ENCODE measurements at regions not wholly inside any gene's neighbourhood (a gene's known extent, or its start where the extent isn't known, plus 50 kb on each side); places are given as distances from the start of the nearest gene placed in this dataset.
A peak's percentile ranks its signal among the peaks of the same experiment; 100 is the strongest.
"Not testable (repeated sequence)": the region's sequence is repeated elsewhere in the genome, so short reads cannot be mapped to it uniquely, and the experiment has no call there.

DNA sequence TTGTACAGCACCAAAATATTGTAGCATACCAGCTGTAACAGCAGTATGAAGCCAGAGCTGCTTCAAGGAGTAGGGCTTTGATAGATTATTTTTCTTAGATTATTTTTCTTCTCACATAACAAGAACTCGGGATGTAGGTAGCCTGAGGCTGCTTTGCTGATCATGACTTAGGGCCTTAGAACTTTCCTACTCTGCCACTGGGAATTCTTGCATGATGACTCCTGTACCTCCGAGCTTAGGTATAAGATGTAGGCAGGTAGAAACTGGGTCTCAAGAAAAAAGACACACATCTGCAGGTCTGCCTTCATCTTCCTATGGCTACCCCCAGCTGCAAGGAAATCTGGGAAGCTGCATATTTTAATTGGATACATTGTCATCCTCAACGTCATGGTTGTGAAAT lies 115.9 kb upstream of the PNPLA4 start:
- DNase-seq (no peak), ATAC-seq (replicated peaks) (no peak)
- Mint-ChIP-seq H3K36me3 (ENCODE audit: insufficient read depth) (no peaks in the 10 kb centered on the region), H3K4me3 (no peak overlapping the region), H3K27ac (no peak overlapping the region), H3K4me1 (ENCODE audit: low read depth in 2 of 2) (peaks cover 3 to 6% of the 10 kb centered on the region in 2 donors), H3K27me3 (no peaks in the 10 kb centered on the region), H3K9me3 (no peaks in the 10 kb centered on the region)

DNA sequence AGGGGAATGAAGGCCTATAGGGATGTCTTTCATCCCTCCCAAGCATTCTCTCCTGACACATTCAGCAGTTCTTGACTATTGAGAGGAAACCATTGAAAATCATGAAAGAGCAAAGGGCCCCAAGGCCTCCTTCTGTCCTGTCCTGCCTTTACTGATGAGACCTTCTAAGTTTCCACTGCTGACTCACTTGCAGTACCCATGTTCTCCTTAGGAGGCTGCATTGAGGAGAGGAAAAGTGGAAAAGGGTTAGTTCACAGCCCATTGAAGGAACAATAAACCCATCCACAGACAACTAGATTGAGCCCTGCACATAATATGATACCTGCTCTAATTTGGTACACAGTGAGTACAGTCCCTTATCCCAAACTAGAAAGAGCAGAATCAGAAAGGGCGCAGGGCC lies 115.1 kb upstream of the PNPLA4 start:
- H3K4me3 Mint-ChIP-seq = no peak overlapping the region
- DNase-seq (no peak), ATAC-seq (replicated peaks) (no peak)
- H3K27ac Mint-ChIP-seq = no peak overlapping the region
- peaks cover 9 to 14% of the 10 kb centered on the region in 2 donors for H3K4me1 Mint-ChIP-seq (ENCODE audit: low read depth in 2 of 2)
- H3K9me3 Mint-ChIP-seq = no peaks in the 10 kb centered on the region
- no peaks in the 10 kb centered on the region for H3K36me3 Mint-ChIP-seq (ENCODE audit: insufficient read depth)
- H3K27me3 Mint-ChIP-seq = no peaks in the 10 kb centered on the region

DNA sequence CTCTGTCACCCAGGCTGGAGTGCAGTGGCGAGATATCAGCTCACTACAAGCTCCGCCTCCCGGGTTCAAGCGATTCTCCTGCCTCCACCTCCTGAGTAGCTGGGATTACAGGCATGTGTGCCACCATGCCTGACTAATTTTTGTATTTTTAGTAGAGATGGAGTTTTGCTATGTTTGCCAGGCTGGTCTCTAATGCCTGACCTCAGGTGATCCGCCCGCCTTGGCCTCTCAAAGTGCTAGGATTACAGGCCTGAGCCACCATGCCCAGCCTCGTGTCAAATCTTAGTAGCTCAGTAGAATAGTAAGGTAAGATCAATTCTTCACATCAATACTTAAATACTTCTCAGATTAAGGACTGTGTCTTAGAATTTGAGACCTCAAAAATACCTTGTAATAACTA lies 112.5 kb upstream of the PNPLA4 start:
- ATAC-seq (replicated peaks); H3K9me3 Mint-ChIP-seq; H3K36me3 Mint-ChIP-seq (ENCODE audit: insufficient read depth); H3K4me3 Mint-ChIP-seq; DNase-seq; H3K27ac Mint-ChIP-seq; H3K27me3 Mint-ChIP-seq: not testable (repeated sequence)
- H3K4me1 Mint-ChIP-seq (ENCODE audit: low read depth in 2 of 2) = peaks cover 9 to 14% of the 10 kb centered on the region in 2 donors

DNA sequence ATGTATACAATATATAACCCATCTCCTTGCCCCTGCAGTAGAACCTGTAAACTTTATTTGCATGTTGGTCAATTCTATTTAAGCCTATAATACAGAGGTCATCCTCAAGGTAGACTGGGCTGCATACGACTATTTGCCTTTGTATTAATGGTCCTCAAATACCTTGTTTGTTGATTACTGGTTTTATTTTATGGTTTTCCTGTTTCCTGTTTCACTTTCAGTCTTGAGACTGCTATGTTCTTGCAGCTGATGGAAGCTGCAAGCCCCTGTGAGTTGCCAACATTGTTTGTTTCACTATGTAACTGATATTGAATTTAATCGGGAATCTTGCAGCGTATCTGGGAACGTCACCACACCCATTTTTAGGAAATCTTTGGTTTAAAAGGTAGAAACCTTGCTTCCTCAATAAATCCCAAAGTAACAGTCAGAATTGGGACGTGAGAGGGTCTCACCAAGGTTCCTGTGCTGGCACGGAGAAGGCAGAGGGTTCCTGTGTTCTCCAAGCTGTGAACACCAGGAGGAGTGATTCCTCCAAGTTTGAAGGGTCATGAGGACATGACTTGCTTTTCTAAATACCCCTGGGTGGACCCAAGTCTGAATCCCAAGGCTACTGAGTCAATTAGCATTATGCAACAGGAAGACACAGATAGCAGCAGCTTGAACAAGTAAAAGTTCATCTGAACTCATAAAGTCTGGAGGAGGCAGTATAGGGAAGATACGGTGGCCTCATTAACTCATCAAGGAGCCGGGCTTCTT lies 110.6 kb upstream of the PNPLA4 start:
- DNase-seq = no peak
- peak; percentile 51 for ATAC-seq (replicated peaks)
- Mint-ChIP-seq H3K27me3 (peaks cover 0 to 3% of the 10 kb centered on the region in 2 donors), H3K27ac (peak overlapping the region; percentile 87 to 89), H3K4me3 (peak overlapping the region; percentile 73 to 81), H3K9me3 (no peaks in the 10 kb centered on the region), H3K4me1 (ENCODE audit: low read depth in 2 of 2) (peaks cover 9 to 14% of the 10 kb centered on the region in 2 donors), H3K36me3 (ENCODE audit: insufficient read depth) (no peaks in the 10 kb centered on the region)

DNA sequence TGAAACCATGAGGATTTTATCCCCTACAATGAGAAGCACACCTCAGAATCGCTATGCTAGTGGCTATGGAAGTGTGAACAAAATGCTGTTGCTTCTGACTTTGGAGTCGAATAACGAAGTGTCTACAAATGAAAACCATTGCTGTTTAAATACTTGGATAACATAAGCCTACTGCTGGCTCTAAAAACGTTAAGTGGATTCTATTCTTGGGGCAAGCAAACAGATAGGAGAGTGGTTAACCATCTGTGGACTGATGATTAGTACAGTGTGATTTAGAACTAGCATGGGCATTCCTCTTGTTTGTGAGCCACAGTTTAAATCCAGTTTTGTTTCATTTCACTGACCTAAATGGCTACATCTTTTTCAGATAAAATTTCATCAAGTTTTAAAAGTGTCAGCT lies 109.7 kb upstream of the PNPLA4 start:
- Mint-ChIP-seq H3K9me3 (no peaks in the 10 kb centered on the region), H3K36me3 (ENCODE audit: insufficient read depth) (no peaks in the 10 kb centered on the region), H3K4me1 (ENCODE audit: low read depth in 2 of 2) (peaks cover 9 to 14% of the 10 kb centered on the region in 2 donors), H3K4me3 (peak overlapping the region; percentile 73 to 81), H3K27ac (peak overlapping the region; percentile 87 to 89), H3K27me3 (peaks cover 0 to 6% of the 10 kb centered on the region in 2 donors)
- DNase-seq = no peak
- no peak for ATAC-seq (replicated peaks)

DNA sequence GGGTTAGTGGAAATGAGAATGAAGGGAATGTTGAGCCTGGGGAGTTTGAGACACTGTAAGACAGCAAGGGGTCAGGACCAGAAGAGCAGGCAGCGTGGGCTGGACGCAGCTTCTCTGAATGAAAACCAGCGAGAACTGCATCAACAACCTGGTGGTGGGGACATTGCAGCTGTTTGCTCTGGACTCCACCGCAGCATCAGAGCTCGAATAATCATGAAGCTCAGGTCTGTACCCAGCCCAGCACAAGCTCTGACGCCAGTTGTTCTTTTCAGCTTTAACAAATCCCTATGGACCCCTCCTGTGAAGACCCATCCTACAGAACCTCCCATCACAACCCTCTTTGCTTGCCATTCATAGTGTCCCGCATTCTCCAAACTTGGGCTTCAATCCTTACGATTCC lies 106.8 kb upstream of the PNPLA4 start:
- Mint-ChIP-seq H3K36me3 (ENCODE audit: insufficient read depth) (no peaks in the 10 kb centered on the region), H3K4me3 (no peak overlapping the region), H3K27ac (no peak overlapping the region), H3K27me3 (peaks cover 0 to 6% of the 10 kb centered on the region in 2 donors), H3K9me3 (no peaks in the 10 kb centered on the region), H3K4me1 (ENCODE audit: low read depth in 2 of 2) (peaks cover 9 to 14% of the 10 kb centered on the region in 2 donors)
- no peak for ATAC-seq (replicated peaks)
- DNase-seq = no peak

DNA sequence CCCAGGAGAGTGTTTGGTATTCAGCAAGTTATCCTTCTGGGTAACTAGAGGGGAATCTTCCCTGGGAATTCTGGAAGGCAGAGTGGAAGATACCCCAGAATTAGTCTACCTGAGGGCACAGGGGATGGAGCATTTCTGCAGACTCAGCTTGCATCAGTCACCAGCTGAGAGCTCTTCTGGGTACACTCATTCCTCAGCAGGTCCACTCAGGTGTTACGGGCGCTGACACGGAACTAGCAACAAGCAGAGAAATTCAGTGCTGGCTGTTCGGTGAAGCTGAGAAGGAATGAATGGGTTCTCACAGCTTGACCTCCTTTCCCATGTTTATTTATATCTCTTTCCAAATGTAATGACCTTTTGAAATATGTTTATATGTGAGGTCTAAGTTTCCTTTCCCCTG lies 106.0 kb upstream of the PNPLA4 start:
- no peaks in the 10 kb centered on the region for H3K36me3 Mint-ChIP-seq (ENCODE audit: insufficient read depth)
- H3K4me3 Mint-ChIP-seq = no peak overlapping the region
- no peak for DNase-seq
- no peak for ATAC-seq (replicated peaks)
- peaks cover 7 to 8% of the 10 kb centered on the region in 2 donors for H3K4me1 Mint-ChIP-seq (ENCODE audit: low read depth in 2 of 2)
- H3K27ac Mint-ChIP-seq = no peak overlapping the region
- peaks cover 0 to 6% of the 10 kb centered on the region in 2 donors for H3K27me3 Mint-ChIP-seq
- no peaks in the 10 kb centered on the region for H3K9me3 Mint-ChIP-seq

DNA sequence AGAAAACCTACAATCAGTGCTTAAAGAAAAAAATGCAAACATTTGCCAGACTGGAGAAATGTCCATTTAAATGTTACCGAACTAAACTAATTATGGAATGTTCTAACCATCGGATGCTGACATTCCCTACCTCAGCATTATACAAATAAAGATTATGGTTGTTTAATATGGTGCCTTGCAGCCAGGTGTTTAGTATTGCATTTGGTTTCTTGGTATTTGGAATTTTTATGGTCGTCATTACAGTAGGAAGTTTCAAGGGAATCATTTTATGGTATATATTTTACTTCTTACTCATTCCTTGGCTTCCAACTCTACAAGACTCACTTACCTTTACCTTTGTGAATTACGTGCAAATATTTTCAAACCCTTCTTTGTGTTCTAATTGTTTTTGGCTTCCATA lies 103.1 kb upstream of the PNPLA4 start:
- Mint-ChIP-seq H3K4me3 (no peak overlapping the region), H3K9me3 (no peaks in the 10 kb centered on the region), H3K36me3 (ENCODE audit: insufficient read depth) (peaks cover 3% of the 10 kb centered on the region), H3K27ac (no peak overlapping the region), H3K27me3 (peaks cover 0 to 6% of the 10 kb centered on the region in 2 donors), H3K4me1 (ENCODE audit: low read depth in 2 of 2) (no peaks in the 10 kb centered on the region)
- DNase-seq (no peak), ATAC-seq (replicated peaks) (no peak)

DNA sequence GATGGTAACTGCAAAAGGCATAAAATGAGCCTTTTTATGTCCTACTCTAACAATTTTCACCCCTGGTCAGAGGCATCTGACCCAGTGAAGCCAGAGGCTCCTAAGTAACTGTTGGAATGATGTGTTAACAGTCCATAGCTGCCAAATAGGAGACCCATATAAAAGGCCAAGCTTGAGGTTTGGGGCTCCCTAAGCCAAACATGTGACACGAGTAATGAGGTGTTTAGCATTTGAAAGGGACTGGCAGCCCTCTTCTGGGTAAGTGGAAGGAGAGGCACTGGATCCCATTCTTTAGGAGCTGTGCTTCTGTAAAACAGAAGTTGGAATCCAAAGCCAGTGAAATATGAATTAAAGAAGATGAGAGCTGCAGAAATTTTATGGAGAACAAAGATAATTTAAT lies 100.6 kb upstream of the PNPLA4 start:
- peaks cover 0 to 10% of the 10 kb centered on the region in 2 donors for H3K27me3 Mint-ChIP-seq
- no peak for DNase-seq
- peaks cover 3% of the 10 kb centered on the region for H3K36me3 Mint-ChIP-seq (ENCODE audit: insufficient read depth)
- no peaks in the 10 kb centered on the region for H3K4me1 Mint-ChIP-seq (ENCODE audit: low read depth in 2 of 2)
- no peak overlapping the region for H3K4me3 Mint-ChIP-seq
- peaks cover 0 to 2% of the 10 kb centered on the region in 2 donors for H3K9me3 Mint-ChIP-seq
- ATAC-seq (replicated peaks) = no peak
- H3K27ac Mint-ChIP-seq = no peak overlapping the region

DNA sequence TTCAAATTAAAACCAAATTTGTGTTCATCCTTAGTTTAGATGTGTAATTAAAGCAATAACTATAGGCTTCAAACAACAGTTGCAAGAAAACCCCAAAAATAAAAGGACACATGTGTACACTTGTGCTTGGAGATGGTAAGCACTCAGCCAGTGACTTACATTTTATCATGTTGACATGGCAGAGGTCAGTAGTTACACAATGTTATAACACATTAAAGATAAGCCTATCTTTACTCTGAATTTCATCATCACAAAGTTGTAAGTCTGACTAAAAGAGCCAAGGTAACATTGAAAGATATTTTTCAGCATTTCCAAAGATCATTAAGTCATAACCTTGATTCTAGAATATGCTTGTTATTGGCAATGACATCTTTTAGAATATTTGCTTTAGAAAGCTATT lies 98.5 kb upstream of the PNPLA4 start:
- H3K4me1 Mint-ChIP-seq (ENCODE audit: low read depth in 2 of 2) = no peaks in the 10 kb centered on the region
- H3K9me3 Mint-ChIP-seq = peaks cover 0 to 2% of the 10 kb centered on the region in 2 donors
- no peak for DNase-seq
- peaks cover 0 to 6% of the 10 kb centered on the region in 2 donors for H3K27me3 Mint-ChIP-seq
- H3K27ac Mint-ChIP-seq = no peak overlapping the region
- H3K4me3 Mint-ChIP-seq = no peak overlapping the region
- H3K36me3 Mint-ChIP-seq (ENCODE audit: insufficient read depth) = peaks cover 3% of the 10 kb centered on the region
- no peak for ATAC-seq (replicated peaks)

DNA sequence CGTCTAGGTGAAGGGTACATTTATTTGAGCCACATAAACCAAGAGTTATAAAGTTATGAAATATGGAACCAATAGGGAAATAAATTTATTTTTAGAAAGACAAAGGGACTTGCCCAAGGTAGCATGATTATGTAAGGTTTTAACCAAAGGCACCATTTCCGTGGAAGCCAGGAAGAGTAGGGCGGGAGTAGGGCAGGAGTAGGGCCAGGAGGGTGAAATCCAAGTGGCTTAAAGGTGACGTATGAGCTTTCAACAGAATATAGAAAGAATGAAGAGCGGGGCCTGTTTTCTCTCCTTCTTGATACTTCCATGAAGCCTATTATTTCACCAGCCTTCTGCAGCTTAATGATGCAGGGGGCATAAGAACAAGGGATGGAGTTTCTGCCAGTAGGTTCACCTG lies 91.7 kb upstream of the PNPLA4 start:
- no peaks in the 10 kb centered on the region for H3K4me1 Mint-ChIP-seq (ENCODE audit: low read depth in 2 of 2)
- H3K36me3 Mint-ChIP-seq (ENCODE audit: insufficient read depth) = no peaks in the 10 kb centered on the region
- H3K27me3 Mint-ChIP-seq = peaks cover 0 to 4% of the 10 kb centered on the region in 2 donors
- peaks cover 0 to 2% of the 10 kb centered on the region in 2 donors for H3K9me3 Mint-ChIP-seq
- H3K27ac Mint-ChIP-seq = no peak overlapping the region
- no peak overlapping the region for H3K4me3 Mint-ChIP-seq
- DNase-seq (no peak), ATAC-seq (replicated peaks) (no peak)

DNA sequence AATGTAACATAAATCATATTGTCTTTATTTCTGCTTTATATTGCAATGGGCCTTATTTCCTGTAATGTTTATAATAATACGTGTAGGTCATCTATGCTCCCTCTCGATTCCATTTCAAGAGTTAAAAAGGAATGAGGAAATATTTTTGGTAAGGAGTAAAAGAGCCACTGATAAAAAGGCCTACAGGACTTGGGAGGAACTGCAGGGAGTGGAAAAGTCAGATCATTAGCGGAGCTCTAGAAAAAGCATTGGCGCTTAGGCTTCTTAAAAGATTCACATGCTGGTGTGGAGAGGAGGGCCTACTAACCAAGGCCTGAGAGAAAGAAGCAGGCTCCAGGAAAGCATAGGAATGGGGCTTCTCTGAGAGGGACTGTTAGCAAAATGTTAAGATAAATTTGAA lies 82.9 kb upstream of the PNPLA4 start:
- Mint-ChIP-seq H3K36me3 (ENCODE audit: insufficient read depth) (no peaks in the 10 kb centered on the region), H3K4me1 (ENCODE audit: low read depth in 2 of 2) (peaks cover 0 to 7% of the 10 kb centered on the region in 2 donors), H3K4me3 (no peak overlapping the region), H3K27ac (no peak overlapping the region), H3K27me3 (no peaks in the 10 kb centered on the region), H3K9me3 (no peaks in the 10 kb centered on the region)
- DNase-seq = no peak
- no peak for ATAC-seq (replicated peaks)

DNA sequence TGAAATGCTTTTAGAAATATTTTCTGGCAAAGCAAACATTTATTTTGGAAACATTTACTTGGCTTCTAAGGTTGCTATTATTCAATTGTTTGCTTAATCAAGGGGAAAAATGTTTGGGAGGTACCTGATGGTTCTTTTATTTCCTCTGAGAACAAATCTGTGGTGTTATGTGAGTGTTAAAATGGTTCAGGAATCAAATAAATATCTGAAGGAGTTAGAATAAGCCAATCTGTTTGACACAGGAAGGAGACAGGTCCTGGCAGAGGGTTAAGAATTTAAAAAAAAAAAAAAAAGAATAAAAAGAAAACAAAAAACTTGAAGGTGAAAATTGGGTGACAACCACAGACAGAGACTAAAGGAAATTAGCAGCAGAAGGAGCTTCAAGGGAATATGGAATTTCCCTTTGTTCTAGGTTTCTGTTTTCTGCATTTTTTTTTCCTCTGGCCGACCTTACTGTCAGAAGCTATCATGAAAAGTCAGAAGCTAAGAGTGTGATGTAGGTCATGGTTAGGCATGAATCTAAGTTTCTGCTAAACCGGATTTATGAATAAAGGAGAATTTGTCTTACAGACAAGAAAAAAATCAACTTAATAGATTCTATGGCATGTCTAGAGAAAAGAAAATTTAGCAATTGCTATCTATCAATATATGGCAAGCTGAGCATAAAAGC lies 78.6 kb upstream of the PNPLA4 start:
- ATAC-seq (replicated peaks) (peak; percentile 65), DNase-seq (no peak)
- H3K27ac Mint-ChIP-seq = peak overlapping the region in 1 of 2 donors; percentile 77
- H3K4me1 Mint-ChIP-seq (ENCODE audit: low read depth in 2 of 2) = peaks cover 0 to 7% of the 10 kb centered on the region in 2 donors
- no peaks in the 10 kb centered on the region for H3K9me3 Mint-ChIP-seq
- H3K36me3 Mint-ChIP-seq (ENCODE audit: insufficient read depth) = no peaks in the 10 kb centered on the region
- no peaks in the 10 kb centered on the region for H3K27me3 Mint-ChIP-seq
- peak overlapping the region in 1 of 2 donors; percentile 4 for H3K4me3 Mint-ChIP-seq
